H1 (cell line): ENCODE measurements at regions not wholly inside any gene's neighbourhood (a gene's known extent, or its start where the extent isn't known, plus 50 kb on each side); places are given as distances from the start of the nearest gene placed in this dataset.

ENCODE experiments used
- CBX5 ChIP-seq: fragments of 300-800, 300-1000 bp; sonication (generic); IDR thresholded peaks from 2 replicates; pipeline ENCODE4 v1.7.1; 2016; ENCODE audit warnings: antibody characterized with exemption, low read length, low read depth
- CHD7 ChIP-seq: fragments of 300-600 bp; sonication (generic); IDR thresholded peaks from 2 replicates; pipeline ENCODE4 v1.7.1; 2012; ENCODE audit warnings: low read length, moderate library complexity, mild to moderate bottlenecking, inconsistent platforms; ENCODE audit not compliant: insufficient replicate concordance
- EGR1 ChIP-seq: IDR thresholded peaks from 2 replicates; pipeline ENCODE4 v1.6.1; 2011; ENCODE audit warnings: low read depth, low read length, borderline replicate concordance
- EZH2 ChIP-seq: fragments of 200-600 bp; sonication (generic); IDR thresholded peaks from 2 replicates; pipeline ENCODE4 v1.7.1; 2012; ENCODE audit warnings: low read depth, mild to moderate bottlenecking, moderate library complexity, low read length, inconsistent platforms; ENCODE audit not compliant: severe bottlenecking
- HDAC6 ChIP-seq: IDR thresholded peaks from one replicate; pipeline ENCODE4 v1.7.1; 2012; ENCODE audit warnings: low read depth, mild to moderate bottlenecking, inconsistent platforms, low read length, moderate library complexity
- KDM5A ChIP-seq: fragments of 200-600 bp; IDR thresholded peaks from 2 replicates; pipeline ENCODE4 v1.7.1; 2012; ENCODE audit warnings: mild to moderate bottlenecking, low read length, inconsistent platforms, mixed read lengths
- SP4 ChIP-seq: IDR thresholded peaks from 2 replicates; pipeline ENCODE4 v1.6.1; 2012; ENCODE audit warnings: low read length, inconsistent platforms
- TAF7 ChIP-seq: optimal IDR thresholded peaks from 2 replicates; pipeline ENCODE3; 2011; ENCODE audit warnings: low read depth, mild to moderate bottlenecking, inconsistent platforms, low read length, moderate library complexity, borderline replicate concordance

DNA sequence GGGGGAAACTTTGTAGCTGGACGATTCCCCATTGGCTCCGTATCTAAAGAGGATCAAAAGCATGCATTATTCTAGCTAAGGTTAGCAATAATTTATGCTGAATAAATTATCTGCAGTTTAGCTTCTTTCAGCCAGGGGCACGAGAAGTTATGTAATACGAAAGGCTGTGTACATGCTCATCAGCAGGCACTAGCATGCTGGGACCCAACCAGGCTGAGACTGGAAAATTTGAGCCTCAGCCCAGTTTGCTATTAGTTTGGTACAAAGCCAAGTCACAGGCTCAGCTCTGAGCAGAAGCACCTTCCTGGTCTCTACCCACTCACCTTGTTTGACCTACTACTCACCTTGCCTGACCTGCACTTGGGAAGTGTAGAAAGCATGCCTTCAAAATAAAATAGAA is 328.1 kb upstream of the ARID1B start (continued):
- TF ChIP-seq EZH2 (no peak), CBX5 (no peak), SP4 (no peak), TAF7 (no peak), CHD7 (no peak), EGR1 (no peak), HDAC6 (no peak), KDM5A (no peak)
- TF ChIP-seq, all 59 proteins: peak for 0
